GM06990 (cell line): ENCODE measurements at regions not wholly inside any gene's neighbourhood (a gene's known extent, or its start where the extent isn't known, plus 50 kb on each side); places are given as distances from the start of the nearest gene placed in this dataset.
"Not testable (repeated sequence)": the region's sequence is repeated elsewhere in the genome, so short reads cannot be mapped to it uniquely, and the experiment has no call there.

Experiments used
- DNase-seq: peaks from one replicate; pipeline ENCODE4 v3.0.0-alpha.2; 2011; ENCODE audit not compliant: insufficient read length; ENCODE audit errors: extremely low read depth
- H3K27me3 ChIP-seq: replicated peaks from 2 replicates; pipeline ENCODE4 v1.6.0; 2011; ENCODE audit warnings: low read length; ENCODE audit not compliant: control insufficient read depth, insufficient read depth
- H3K36me3 ChIP-seq: 2 replicates; pipeline ENCODE4 v1.5.1; 2011; ENCODE audit warnings: low read length; ENCODE audit not compliant: control insufficient read depth, insufficient read depth
- H3K4me3 ChIP-seq: replicated peaks from 2 replicates; pipeline ENCODE4 v1.5.1; 2011; ENCODE audit warnings: low read depth, mild to moderate bottlenecking, control low read depth, low read length
- TF ChIP-seq, protein P1 (sequence below): IDR thresholded peaks from 2 replicates; pipeline ENCODE4 v1.5.1; 2011; ENCODE audit warnings: low read length, control low read depth, mild to moderate bottlenecking, inconsistent platforms; ENCODE audit not compliant: insufficient read depth, poor library complexity, severe bottlenecking

DNA sequence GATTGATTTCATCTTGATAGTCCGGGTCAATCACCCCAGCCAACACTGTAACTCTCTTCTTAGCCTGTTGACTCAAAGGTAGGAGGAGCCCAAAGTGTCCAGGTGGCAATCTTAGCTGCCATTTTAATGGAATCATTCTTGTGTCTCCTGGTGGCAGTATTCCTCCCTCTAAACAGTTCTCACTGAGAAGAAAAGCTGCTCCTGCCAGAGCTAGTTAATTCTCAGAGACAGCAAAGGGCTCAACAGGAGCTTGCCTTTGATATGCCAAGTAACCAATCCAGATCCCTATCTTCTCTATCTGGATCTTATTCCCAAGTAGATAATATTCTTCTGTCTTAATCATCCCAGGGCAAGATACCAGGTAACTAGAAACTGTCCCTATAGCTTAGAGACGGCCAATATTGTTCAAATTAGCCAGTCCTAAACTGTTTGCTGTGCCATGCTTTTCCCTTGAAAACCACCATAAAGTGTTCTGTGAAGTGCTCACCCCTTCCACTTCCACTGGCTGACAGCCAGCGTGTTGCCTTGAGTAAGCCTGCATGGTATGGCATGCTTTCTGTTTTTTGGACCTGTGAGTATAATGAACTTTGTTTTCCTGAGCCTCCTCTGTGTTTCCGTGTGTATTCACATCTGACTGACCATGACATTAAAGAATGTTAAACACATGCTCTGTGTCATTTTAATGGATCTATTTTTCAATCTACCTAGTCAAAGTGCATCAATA is 463.7 kb upstream of the SLITRK5 start:
- DNase-seq = no peak
- TF ChIP-seq, protein P1, sequence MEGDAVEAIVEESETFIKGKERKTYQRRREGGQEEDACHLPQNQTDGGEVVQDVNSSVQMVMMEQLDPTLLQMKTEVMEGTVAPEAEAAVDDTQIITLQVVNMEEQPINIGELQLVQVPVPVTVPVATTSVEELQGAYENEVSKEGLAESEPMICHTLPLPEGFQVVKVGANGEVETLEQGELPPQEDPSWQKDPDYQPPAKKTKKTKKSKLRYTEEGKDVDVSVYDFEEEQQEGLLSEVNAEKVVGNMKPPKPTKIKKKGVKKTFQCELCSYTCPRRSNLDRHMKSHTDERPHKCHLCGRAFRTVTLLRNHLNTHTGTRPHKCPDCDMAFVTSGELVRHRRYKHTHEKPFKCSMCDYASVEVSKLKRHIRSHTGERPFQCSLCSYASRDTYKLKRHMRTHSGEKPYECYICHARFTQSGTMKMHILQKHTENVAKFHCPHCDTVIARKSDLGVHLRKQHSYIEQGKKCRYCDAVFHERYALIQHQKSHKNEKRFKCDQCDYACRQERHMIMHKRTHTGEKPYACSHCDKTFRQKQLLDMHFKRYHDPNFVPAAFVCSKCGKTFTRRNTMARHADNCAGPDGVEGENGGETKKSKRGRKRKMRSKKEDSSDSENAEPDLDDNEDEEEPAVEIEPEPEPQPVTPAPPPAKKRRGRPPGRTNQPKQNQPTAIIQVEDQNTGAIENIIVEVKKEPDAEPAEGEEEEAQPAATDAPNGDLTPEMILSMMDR = no peak
- Histone ChIP-seq H3K36me3 (no peaks in the 10 kb centered on the region), H3K27me3 (no peaks in the 10 kb centered on the region), H3K4me3 (no peak overlapping the region)

DNA sequence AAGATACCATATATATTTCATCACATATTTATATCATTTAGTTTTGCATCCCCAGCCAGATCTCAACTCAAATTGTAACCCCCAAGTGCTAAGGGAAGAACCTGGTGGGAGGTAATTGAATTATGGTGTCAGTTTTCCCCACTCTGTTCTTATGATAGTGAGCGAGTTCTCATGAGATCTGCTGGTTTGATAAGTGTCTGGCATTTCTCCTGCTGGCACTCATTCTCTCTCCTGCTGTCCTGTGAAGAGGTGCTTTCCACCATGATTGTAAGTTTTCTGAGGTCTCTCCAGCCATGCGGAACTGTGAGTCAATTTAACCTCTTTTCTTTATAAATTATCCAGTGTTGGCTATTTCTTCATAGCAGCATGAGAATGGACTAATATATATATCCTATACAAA is 462.5 kb upstream of the SLITRK5 start:
- TF ChIP-seq, protein P1 = no peak
- DNase-seq = no peak
- no peak overlapping the region for H3K4me3 ChIP-seq
- H3K36me3 ChIP-seq = no peaks in the 10 kb centered on the region
- H3K27me3 ChIP-seq = no peaks in the 10 kb centered on the region

DNA sequence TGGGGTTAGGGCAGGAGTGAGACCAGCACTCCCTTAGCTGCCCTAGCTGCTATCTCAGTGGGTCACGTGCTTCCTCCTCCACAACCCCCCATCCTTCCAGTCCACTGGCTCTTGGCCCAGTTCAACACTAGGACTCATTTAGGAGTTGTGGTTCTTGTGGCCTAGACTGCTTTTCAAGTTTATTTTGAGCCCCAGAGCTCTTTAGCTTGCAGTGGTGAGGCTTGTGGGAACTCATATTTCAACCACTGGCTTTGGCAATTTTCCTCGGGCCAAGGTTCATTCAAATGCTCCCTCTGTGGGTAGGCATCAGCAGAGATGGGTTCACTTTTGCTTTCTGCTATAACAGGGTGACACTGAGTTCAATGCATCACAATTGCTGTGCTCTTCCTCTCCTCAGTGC is 436.2 kb upstream of the SLITRK5 start:
- DNase-seq = no peak
- Histone ChIP-seq H3K27me3 (no peaks in the 10 kb centered on the region), H3K36me3 (no peaks in the 10 kb centered on the region), H3K4me3 (no peak overlapping the region)
- TF ChIP-seq, protein P1 = no peak

- DNase-seq = no peak
- no peaks in the 10 kb centered on the region for H3K36me3 ChIP-seq
Observed at GRCh38 chr13:87235621-87236020, 435.6 kb upstream of the SLITRK5 start.

DNA sequence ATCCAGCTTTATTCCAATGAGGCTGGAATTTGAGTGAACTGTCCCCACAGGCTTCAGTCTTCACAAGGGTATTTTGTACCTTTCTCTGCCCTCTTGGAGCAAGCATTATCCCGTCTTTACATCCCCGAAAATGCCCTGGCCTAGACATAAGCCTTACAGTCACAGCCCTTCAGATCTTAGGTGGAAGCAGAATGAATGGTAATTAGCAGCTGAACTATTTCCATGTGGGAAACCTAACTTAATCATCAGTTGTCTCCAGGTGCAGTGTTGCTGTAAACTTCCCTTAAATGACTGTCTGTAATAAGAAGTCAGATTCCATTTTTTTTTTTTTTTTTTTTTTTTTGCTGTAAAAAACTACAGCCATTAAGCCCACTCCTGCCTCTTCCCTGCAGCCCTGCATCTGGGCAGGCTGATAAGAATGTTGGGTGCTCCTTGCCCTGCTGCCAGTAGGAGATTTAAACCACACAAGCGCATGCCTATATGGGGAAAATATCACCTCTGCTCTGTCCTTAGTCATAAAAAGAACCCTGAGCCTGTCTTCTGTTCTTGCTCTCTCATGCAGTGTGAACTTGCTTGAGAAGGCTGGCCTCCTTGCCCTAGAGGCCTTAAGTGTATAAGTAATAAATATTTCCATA is 426.8 kb upstream of the SLITRK5 start:
- Histone ChIP-seq H3K4me3 (no peak overlapping the region), H3K36me3 (no peaks in the 10 kb centered on the region), H3K27me3 (no peaks in the 10 kb centered on the region)
- DNase-seq = no peak
- TF ChIP-seq, protein P1 = no peak

More at GRCh38 chr13:87235621-87236020, 435.6 kb upstream of the SLITRK5 start:
- no peaks in the 10 kb centered on the region for H3K27me3 ChIP-seq
- TF ChIP-seq, protein P1 = no peak
- no peak overlapping the region for H3K4me3 ChIP-seq

DNA sequence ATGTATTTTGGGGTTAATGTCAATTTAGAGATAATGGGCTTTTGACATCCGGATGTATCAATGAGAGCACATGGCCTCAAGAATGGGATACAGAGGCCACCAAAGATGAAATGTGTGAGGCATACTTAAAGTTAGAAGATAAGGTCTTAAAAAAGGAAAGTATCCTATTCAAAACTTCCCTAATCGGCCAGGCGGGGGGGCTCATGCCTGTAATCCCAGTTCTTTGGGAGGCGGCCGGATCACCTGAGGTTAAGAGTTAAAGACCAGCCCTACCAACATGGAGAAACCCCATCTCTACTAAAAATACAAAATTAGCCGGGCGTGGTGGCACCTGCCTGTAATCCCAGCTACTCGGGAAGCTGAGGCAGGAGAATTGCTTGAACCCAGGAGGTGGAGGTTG is 421.3 kb upstream of the SLITRK5 start:
- not testable (repeated sequence) for H3K27me3 ChIP-seq, H3K36me3 ChIP-seq, H3K4me3 ChIP-seq, DNase-seq
